A549 (cell line): ENCODE measurements at regions not wholly inside any gene's neighbourhood (a gene's known extent, or its start where the extent isn't known, plus 50 kb on each side); places are given as distances from the start of the nearest gene placed in this dataset.

ENCODE experiments used
- CHD2 ChIP-seq: fragments of 150-350 bp; IDR thresholded peaks from 2 replicates; pipeline ENCODE4 v1.6.1; 2014; ENCODE audit warnings: low read length; ENCODE audit not compliant: partially characterized antibody
- EP300 ChIP-seq, 2 experiments: fragments of >200 bp; sonication (Bioruptor Twin); formaldehyde crosslinking; IDR thresholded peaks; 2 replicates in 1 of 2; 3 replicates in 1 of 2; pipeline ENCODE4 v1.6.1; 2016 to 2017
- KDM1A ChIP-seq: fragments of 200-600 bp; sonication (generic); IDR thresholded peaks from 2 replicates; pipeline ENCODE4 v1.6.1; 2016; ENCODE audit warnings: low read depth, mild to moderate bottlenecking
- POLR2A ChIP-seq: IDR thresholded peaks from 2 replicates; pipeline ENCODE4 v1.6.1; 2012; ENCODE audit warnings: mild to moderate bottlenecking, low read length
- RAD21 ChIP-seq, 2 experiments: fragments of >200 bp in 1 of 2; sonication (Bioruptor Twin) in 1 of 2; formaldehyde crosslinking in 1 of 2; IDR thresholded peaks in 1 of 2; conservative IDR thresholded peaks in 1 of 2; 2 replicates in 1 of 2; 3 replicates in 1 of 2; pipeline ENCODE4 v1.6.1; 2012 to 2018; ENCODE audit warnings: inconsistent platforms in 1 of 2
- RNF2 ChIP-seq: fragments of 200-600 bp; sonication (generic); IDR thresholded peaks from 2 replicates; pipeline ENCODE4 v1.6.1; 2016; ENCODE audit warnings: low read depth, mild to moderate bottlenecking, antibody characterized with exemption, moderate library complexity, borderline replicate concordance
- TFCP2L1 ChIP-seq: fragments of 250-450 bp; sonication (Bioruptor Pico); IDR thresholded peaks from 2 replicates; pipeline ENCODE4 v1.5.0; 2021; ENCODE audit warnings: mild to moderate bottlenecking
- TF ChIP-seq, protein P1 (sequence below): fragments of >200 bp; sonication (Bioruptor Twin); formaldehyde crosslinking; IDR thresholded peaks from 3 replicates; pipeline ENCODE4 v1.5.1; 2016
- TF ChIP-seq, protein P2 (sequence below): fragments of 450-650 bp; IDR thresholded peaks from 2 replicates; pipeline ENCODE4 v1.6.1; 2014; ENCODE audit warnings: antibody characterized with exemption
- TF ChIP-seq, protein P3 (sequence below): IDR thresholded peaks from 2 replicates; pipeline ENCODE4 v1.6.1; 2012

DNA sequence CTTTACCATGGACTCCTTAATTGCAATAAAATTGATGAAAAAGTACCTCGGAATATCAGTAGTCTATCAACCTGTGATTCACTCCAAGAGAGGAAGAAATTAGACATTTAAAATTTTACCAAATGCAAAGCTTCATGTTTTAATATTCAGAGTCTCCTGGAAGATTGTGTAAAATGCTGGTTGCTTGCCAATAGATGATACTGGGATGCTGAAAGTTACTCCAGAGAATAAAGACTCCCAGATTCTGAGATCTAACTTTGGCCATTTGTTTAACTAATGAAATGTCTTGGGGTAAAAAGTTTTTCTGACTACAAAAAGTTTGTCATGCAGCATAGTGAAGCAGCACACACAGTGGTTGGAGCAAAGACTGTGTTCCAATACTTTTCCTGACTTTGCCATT, 176.7 kb upstream of the RSPO3 start:
- TF ChIP-seq, protein P1, sequence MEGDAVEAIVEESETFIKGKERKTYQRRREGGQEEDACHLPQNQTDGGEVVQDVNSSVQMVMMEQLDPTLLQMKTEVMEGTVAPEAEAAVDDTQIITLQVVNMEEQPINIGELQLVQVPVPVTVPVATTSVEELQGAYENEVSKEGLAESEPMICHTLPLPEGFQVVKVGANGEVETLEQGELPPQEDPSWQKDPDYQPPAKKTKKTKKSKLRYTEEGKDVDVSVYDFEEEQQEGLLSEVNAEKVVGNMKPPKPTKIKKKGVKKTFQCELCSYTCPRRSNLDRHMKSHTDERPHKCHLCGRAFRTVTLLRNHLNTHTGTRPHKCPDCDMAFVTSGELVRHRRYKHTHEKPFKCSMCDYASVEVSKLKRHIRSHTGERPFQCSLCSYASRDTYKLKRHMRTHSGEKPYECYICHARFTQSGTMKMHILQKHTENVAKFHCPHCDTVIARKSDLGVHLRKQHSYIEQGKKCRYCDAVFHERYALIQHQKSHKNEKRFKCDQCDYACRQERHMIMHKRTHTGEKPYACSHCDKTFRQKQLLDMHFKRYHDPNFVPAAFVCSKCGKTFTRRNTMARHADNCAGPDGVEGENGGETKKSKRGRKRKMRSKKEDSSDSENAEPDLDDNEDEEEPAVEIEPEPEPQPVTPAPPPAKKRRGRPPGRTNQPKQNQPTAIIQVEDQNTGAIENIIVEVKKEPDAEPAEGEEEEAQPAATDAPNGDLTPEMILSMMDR = no peak
- TF ChIP-seq POLR2A (no peak), CHD2 (no peak), RNF2 (no peak), TFCP2L1 (CRISPR knock-in tag) (no peak), EP300 (IDR thresholded peaks at IDR 0.05) (no peak), RAD21 (conservative IDR thresholded peaks at IDR 0.05 in 1 of 2, IDR thresholded peaks at IDR 0.05 in 1 of 2) (no peak), KDM1A (no peak)
- TF ChIP-seq, protein P2, sequence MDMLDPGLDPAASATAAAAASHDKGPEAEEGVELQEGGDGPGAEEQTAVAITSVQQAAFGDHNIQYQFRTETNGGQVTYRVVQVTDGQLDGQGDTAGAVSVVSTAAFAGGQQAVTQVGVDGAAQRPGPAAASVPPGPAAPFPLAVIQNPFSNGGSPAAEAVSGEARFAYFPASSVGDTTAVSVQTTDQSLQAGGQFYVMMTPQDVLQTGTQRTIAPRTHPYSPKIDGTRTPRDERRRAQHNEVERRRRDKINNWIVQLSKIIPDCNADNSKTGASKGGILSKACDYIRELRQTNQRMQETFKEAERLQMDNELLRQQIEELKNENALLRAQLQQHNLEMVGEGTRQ = no peak
- TF ChIP-seq, protein P3, sequence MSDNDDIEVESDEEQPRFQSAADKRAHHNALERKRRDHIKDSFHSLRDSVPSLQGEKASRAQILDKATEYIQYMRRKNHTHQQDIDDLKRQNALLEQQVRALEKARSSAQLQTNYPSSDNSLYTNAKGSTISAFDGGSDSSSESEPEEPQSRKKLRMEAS = no peak
